Prostate gland (tissue), 2 donors: ENCODE measurements at regions not wholly inside any gene's neighbourhood (a gene's known extent, or its start where the extent isn't known, plus 50 kb on each side); places are given as distances from the start of the nearest gene placed in this dataset.
A peak's percentile ranks its signal among the peaks of the same experiment; 100 is the strongest.

Experiments used
- POLR2A ChIP-seq: fragments of 450-650 bp; IDR thresholded peaks from one replicate; pipeline ENCODE4 v1.6.1; 2016; ENCODE audit warnings: antibody characterized with exemption, mild to moderate bottlenecking
- POLR2AphosphoS5 ChIP-seq: sonication (generic); formaldehyde crosslinking; IDR thresholded peaks from one replicate; pipeline ENCODE4 v1.6.1; 2017; ENCODE audit warnings: antibody characterized with exemption
- TF ChIP-seq, protein P1 (sequence below), 4 experiments: fragments of 200-600 bp in 2 of 4; fragments of 450-650 bp in 2 of 4; sonication (generic) in 2 of 4; IDR thresholded peaks; 1 replicate in 3 of 4; 2 replicates in 1 of 4; pipeline ENCODE4 v1.5.1; 2016 to 2019; ENCODE audit warnings: antibody characterized with exemption in 4 of 4, mild to moderate bottlenecking in 2 of 4, moderate library complexity in 2 of 4

DNA sequence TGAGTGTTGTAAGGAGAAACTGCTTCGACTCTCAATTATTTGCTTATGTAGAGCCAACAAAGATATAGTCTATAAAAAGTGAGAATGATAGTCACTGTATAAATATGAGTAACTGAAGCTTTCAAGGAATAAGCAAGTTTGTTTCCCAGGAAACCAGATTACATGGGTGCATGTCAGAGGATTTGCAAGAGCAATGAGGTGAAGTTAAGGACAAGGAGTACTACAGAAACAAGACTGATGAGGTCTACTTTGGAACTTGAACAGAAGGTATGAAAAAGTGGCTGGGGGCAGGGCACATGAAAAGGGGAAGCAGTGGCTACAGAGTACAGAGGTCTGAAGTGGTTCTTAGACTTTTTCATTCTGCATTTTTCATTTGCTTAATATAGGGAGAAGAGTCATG lies 321.0 kb upstream of the CXXC4 start:
- TF ChIP-seq, protein P1, sequence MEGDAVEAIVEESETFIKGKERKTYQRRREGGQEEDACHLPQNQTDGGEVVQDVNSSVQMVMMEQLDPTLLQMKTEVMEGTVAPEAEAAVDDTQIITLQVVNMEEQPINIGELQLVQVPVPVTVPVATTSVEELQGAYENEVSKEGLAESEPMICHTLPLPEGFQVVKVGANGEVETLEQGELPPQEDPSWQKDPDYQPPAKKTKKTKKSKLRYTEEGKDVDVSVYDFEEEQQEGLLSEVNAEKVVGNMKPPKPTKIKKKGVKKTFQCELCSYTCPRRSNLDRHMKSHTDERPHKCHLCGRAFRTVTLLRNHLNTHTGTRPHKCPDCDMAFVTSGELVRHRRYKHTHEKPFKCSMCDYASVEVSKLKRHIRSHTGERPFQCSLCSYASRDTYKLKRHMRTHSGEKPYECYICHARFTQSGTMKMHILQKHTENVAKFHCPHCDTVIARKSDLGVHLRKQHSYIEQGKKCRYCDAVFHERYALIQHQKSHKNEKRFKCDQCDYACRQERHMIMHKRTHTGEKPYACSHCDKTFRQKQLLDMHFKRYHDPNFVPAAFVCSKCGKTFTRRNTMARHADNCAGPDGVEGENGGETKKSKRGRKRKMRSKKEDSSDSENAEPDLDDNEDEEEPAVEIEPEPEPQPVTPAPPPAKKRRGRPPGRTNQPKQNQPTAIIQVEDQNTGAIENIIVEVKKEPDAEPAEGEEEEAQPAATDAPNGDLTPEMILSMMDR (IDR thresholded peaks at IDR 0.05) = no peak
- TF ChIP-seq POLR2AphosphoS5 (peak; percentile 13), POLR2A (no peak)
